GM10248 (cell line): ENCODE measurements at regions not wholly inside any gene's neighbourhood (a gene's known extent, or its start where the extent isn't known, plus 50 kb on each side); places are given as distances from the start of the nearest gene placed in this dataset.

Experiments used
- CTCF ChIA-PET: fragments of 300-600 bp; sonication (Branson Sonifier 250); formaldehyde crosslinking; extraction: SDS; loops from one replicate; lab custom pipeline; 2021; ENCODE audit warnings: antibody characterized with exemption; lab: Yijun Ruan, JAX
- POLR2A ChIA-PET: fragments of 350-650 bp; sonication (Branson Sonifier 250); formaldehyde crosslinking; extraction: SDS; loops from one replicate; lab custom pipeline; 2020; ENCODE audit warnings: antibody characterized with exemption; lab: Yijun Ruan, JAX
- DNase-seq: peaks from one replicate; pipeline ENCODE4 v3.0.0; 2012; ENCODE audit errors: extremely low spot score
- TF ChIP-seq, protein P1 (sequence below): IDR thresholded peaks from 2 replicates; pipeline ENCODE4 v1.5.1; 2012; ENCODE audit warnings: mild to moderate bottlenecking, low read depth; ENCODE audit errors: extremely low read depth, missing control alignments, control extremely low read depth

DNA sequence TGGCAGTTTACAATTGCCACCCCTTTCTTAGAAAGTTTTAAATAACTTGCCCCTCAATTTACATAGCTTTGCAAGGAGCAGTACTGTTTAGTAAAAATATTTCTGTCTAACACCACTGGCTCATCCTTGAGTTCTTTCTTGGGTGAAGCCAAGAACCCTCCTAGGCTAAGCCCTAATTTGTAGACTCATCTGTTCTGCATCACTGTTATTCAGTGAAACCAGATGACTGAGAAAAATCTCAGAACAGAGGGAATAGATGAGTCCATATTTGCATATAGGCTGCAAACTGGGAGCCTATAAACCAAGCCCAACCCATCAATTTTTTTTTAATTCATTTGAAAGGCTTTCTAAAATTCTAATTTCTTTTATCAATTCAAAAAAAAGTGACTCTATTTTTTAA, 161.4 kb upstream of the TFPI start:
- POLR2A ChIA-PET, result no interaction called here
- TF ChIP-seq, protein P1, sequence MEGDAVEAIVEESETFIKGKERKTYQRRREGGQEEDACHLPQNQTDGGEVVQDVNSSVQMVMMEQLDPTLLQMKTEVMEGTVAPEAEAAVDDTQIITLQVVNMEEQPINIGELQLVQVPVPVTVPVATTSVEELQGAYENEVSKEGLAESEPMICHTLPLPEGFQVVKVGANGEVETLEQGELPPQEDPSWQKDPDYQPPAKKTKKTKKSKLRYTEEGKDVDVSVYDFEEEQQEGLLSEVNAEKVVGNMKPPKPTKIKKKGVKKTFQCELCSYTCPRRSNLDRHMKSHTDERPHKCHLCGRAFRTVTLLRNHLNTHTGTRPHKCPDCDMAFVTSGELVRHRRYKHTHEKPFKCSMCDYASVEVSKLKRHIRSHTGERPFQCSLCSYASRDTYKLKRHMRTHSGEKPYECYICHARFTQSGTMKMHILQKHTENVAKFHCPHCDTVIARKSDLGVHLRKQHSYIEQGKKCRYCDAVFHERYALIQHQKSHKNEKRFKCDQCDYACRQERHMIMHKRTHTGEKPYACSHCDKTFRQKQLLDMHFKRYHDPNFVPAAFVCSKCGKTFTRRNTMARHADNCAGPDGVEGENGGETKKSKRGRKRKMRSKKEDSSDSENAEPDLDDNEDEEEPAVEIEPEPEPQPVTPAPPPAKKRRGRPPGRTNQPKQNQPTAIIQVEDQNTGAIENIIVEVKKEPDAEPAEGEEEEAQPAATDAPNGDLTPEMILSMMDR, result no peak
- CTCF ChIA-PET, result no interaction called here
- no peak for DNase-seq

GRCh38 chr2:187716301-187716700, 162.1 kb upstream of the TFPI start:
- TF ChIP-seq, protein P1, result no peak

GRCh38 chr2:187718092-187718491, 163.9 kb upstream of the TFPI start:
- ChIA-PET CTCF (interaction anchor here (1.0 to 2.5 kb wide), 3 partner anchors 9 to 12 kb away, joined by 3 to 9 read pairs (median 3); no protein-coding TSS in a partner anchor), POLR2A (no interaction called here)
- DNase-seq, result no peak
- TF ChIP-seq, protein P1, result no peak

More at GRCh38 chr2:187716301-187716700, 162.1 kb upstream of the TFPI start:
- DNase-seq, result no peak
- ChIA-PET CTCF (no interaction called here), POLR2A (no interaction called here)

DNA sequence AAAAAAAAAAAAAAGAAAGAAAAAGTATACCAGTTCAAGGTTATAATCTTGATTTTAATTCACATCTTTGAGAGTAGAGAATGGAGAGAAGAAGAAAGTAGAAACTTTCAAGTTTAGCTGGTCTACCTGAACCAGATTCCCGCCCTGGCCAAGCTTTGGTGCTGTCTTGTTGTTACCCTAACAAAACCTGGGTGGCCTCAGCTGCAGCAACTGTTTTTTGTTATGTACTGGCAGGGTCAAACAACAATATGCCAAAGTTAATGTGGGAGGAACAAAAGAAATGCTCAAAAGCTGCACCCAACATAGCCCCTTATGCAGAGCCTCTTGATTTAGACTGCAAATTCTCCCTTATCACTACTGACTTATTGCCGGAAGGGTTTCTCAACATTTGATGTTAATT, 165.3 kb upstream of the TFPI start:
- ChIA-PET POLR2A (no interaction called here), CTCF (interaction anchor here (2.5 kb wide), 1 partner anchor 13 kb away, joined by 9 read pairs; no protein-coding TSS in a partner anchor)
- DNase-seq, result no peak
- TF ChIP-seq, protein P1, result no peak

DNA sequence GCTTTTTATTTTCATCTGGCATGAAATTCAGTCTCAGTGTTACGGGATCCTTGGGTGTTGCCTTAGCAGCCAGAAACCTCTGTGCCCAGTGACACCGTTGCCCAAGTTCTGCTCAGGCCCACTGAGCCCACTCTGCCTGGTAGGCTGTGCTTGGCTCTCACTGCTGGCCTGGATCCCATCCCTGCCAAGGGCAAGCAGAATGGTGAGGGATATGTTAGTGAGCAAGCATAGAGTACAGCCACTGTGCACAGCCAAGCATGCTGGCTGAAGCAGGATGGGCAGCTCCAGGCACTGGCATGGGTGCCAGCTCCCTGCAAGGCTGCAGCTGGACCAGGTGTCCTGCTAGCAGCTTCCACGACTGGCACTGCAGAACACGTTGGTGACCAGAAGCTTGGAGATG, 194.7 kb upstream of the TFPI start:
- TF ChIP-seq, protein P1, result no peak
- CTCF ChIA-PET, result interaction anchor here (1.0 to 1.2 kb wide), 2 partner anchors 18 to 19 kb away, joined by 3 to 4 read pairs; no protein-coding TSS in a partner anchor
- POLR2A ChIA-PET, result no interaction called here
- DNase-seq, result no peak

DNA sequence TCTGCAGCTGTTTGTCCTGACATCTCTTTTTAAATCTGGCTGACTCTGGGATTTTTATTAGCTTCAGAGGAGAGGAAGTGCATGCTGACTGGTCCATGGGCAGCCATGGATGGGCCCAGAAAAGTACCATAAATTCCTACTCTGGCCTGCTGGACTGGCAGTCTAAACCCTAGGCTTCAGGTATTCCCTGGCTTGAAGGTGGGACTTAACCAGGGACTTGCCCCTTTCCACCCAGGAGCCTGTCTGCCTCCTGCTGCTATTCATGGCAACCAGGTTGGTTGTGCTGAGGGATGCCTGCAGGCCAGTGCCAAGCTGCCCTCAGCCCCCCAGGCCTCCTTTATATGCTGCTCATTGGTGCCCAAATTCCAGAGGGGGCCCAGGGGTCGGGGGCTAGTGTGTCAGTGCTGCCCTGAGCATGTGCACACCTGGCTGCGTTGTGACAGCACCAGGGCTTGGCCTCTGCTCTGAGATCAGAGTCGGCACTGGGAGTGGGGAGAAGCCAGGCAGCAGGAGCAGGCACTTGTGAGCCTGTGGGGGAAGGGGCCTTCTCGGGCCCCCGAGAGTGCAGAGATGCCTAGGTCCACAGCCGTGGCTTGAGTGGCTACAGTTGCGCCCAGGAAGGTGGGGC, 195.7 kb upstream of the TFPI start:
- TF ChIP-seq, protein P1, result no peak
- CTCF ChIA-PET, result interaction anchor here (0.7 to 1.2 kb wide), 3 partner anchors 17 to 27 kb away, joined by 3 to 4 read pairs (median 3); no protein-coding TSS in a partner anchor
- DNase-seq, result no peak
- POLR2A ChIA-PET, result no interaction called here

DNA sequence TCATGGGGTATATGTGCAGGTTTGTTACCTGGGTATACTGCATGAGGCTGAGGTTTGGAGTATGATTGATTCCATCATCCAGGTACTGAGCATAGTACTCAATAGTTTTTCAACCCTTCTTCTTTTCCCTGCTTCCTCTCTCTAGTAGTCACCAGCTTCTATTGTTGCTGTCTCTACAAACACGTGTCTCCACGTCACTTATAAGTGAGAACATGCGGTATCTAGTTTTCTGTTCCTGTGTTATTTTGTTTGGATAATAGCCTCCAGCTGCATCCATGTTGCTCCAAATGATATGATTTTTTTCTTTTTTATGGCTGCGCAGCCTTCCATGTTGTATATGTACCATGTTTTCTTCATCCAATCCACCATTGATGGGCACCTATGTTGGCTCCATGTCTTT, 214.8 kb upstream of the TFPI start:
- TF ChIP-seq, protein P1, result no peak
- no peak for DNase-seq
- ChIA-PET CTCF (no interaction called here), POLR2A (no interaction called here)
